Tibial nerve (tissue), 4 donors: ENCODE measurements at regions not wholly inside any gene's neighbourhood (a gene's known extent, or its start where the extent isn't known, plus 50 kb on each side); places are given as distances from the start of the nearest gene placed in this dataset.
A peak's percentile ranks its signal among the peaks of the same experiment; 100 is the strongest.
"Not testable (repeated sequence)": the region's sequence is repeated elsewhere in the genome, so short reads cannot be mapped to it uniquely, and the experiment has no call there.

Source experiments
- DNase-seq, 2 donors: peaks; one replicate each; pipeline ENCODE4 v3.0.0-alpha.2; 2019; ENCODE audit warnings: low spot score in 2 of 2
- H3K27ac ChIP-seq, 4 donors: fragments of 200-600 bp; sonication (generic) in 3 of 4; one replicate each; pipeline ENCODE4 v1.5.1; 2017 to 2019; ENCODE audit warnings: mild to moderate bottlenecking in 1 of 4
- H3K27me3 ChIP-seq, 2 donors: fragments of 200-600 bp; sonication (generic) in 1 of 2; one replicate each; pipeline versions ENCODE4 v1.5.1 to v1.6.0; 2017 to 2019
- H3K36me3 ChIP-seq, 3 donors: fragments of 200-600 bp; sonication (generic); one replicate each; pipeline ENCODE4 v1.5.1; 2018 to 2019
- H3K4me1 ChIP-seq, 4 donors: fragments of 200-600 bp; sonication (generic) in 3 of 4; one replicate each; pipeline ENCODE4 v1.5.1; 2017 to 2019
- H3K4me3 ChIP-seq, 4 donors: fragments of 200-600 bp; sonication (generic) in 3 of 4; one replicate each; pipeline ENCODE4 v1.5.1; 2017 to 2019; ENCODE audit warnings: mild to moderate bottlenecking in 1 of 4, moderate library complexity in 1 of 4
- H3K9me3 ChIP-seq, 4 donors: fragments of 200-600 bp; sonication (generic) in 3 of 4; one replicate each; pipeline ENCODE4 v1.5.1; 2017 to 2019
- CTCF ChIP-seq, 5 experiments: fragments of 200-600 bp in 3 of 5; fragments of 450-650 bp in 2 of 5; sonication (generic) in 3 of 5; IDR thresholded peaks; one replicate each; pipeline ENCODE4 v1.5.1; 2016 to 2019; ENCODE audit warnings: antibody characterized with exemption in 5 of 5, mild to moderate bottlenecking in 3 of 5, moderate library complexity in 2 of 5
- EP300 ChIP-seq, 2 donors: sonication (generic); formaldehyde crosslinking; IDR thresholded peaks; one replicate each; pipeline ENCODE4 v1.6.1; 2017; ENCODE audit warnings: antibody characterized with exemption in 2 of 2, mild to moderate bottlenecking in 1 of 2
- POLR2A ChIP-seq, 2 donors: fragments of 450-650 bp; IDR thresholded peaks; one replicate each; pipeline ENCODE4 v1.6.1; 2017; ENCODE audit warnings: antibody characterized with exemption in 2 of 2, mild to moderate bottlenecking in 2 of 2, moderate library complexity in 2 of 2
- WGBS, 2 donors: methylation state at CpG; one replicate each; pipeline ENCODE4 v1.1.5; 2018; 5-methylcytosine and 5-hydroxymethylcytosine counted together

DNA sequence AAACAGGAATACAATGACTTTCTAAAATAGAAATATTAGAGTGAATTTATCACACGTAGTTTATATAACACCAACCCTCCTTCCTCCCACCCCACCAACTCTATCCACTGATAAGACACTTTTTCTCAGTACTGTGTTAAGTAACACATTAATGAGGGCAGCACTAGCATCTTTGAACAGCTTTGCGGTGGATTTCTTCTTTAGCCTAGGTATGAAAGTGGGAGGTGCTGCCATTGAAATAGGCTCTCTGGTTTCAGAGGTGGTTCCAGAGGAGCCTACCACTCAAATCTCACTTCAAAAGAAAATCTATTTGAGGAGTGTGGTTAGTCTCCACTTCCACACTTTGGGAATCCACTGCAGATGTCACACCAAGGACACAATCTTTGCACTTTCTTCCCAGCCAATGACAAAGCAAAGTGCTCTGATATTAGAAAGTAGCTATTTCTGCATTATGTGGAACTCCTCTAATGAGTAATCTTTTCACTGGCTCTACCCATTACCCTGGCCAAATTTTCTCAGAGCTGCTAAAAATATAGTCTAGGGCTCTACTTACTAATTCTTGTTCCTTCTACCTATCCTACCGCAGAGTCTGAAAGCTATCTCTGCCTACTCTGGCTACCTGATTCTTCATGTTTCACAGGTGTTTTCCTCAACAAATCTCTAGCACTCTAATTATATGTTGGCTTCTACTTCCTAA lies 1667.8 kb downstream of the MRPL39 start:
- Histone ChIP-seq H3K4me3 (no peak overlapping the region), H3K4me1 (no peaks in the 10 kb centered on the region), H3K27me3 (no peaks in the 10 kb centered on the region), H3K36me3 (no peaks in the 10 kb centered on the region), H3K27ac (no peak overlapping the region), H3K9me3 (no peaks in the 10 kb centered on the region)
- WGBS, 2 donors: 67 to 88% methylated on average over 3 of the region's 3 CpGs
- TF ChIP-seq EP300 (IDR thresholded peaks at IDR 0.05) (no peak), CTCF (IDR thresholded peaks at IDR 0.05) (no peak), POLR2A (IDR thresholded peaks at IDR 0.05) (no peak)
- DNase-seq: no peak

GRCh38 chr21:23936991-23937390 lies 1670.3 kb downstream of the MRPL39 start:
- H3K27ac ChIP-seq: no peak overlapping the region
- H3K4me3 ChIP-seq: no peak overlapping the region
- 82 to 89% methylated on average over 2 of the region's 2 CpGs for WGBS, 2 donors
- no peak for DNase-seq
- H3K9me3 ChIP-seq: no peaks in the 10 kb centered on the region
- TF ChIP-seq POLR2A (IDR thresholded peaks at IDR 0.05) (no peak), EP300 (IDR thresholded peaks at IDR 0.05) (no peak), CTCF (IDR thresholded peaks at IDR 0.05) (no peak)
- H3K36me3 ChIP-seq: no peaks in the 10 kb centered on the region
- H3K4me1 ChIP-seq: no peaks in the 10 kb centered on the region
- H3K27me3 ChIP-seq: no peaks in the 10 kb centered on the region

DNA sequence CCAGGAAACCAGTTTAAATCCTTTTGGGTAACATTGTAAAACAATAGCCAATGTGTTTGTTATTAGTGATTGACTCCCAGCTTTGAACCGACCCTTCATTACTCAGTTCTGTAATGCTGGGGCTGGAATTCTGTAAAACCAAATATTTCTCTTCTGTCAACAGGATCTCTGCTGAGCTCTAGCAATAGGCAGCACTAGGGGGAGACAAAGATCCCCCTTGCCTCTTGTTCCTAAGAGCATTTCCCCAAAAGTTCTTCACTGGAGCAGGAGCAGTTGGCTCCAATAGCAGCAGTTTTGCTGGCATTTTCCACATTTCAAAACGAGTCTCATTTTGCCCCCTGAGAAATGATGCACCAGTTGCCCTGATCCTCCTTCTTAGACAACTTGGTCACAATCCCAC lies 1671.1 kb downstream of the MRPL39 start:
- 36 to 40% methylated on average over 2 of the region's 2 CpGs for WGBS, 2 donors
- no peak overlapping the region for H3K4me3 ChIP-seq
- no peaks in the 10 kb centered on the region for H3K27me3 ChIP-seq
- no peaks in the 10 kb centered on the region for H3K9me3 ChIP-seq
- no peak overlapping the region for H3K27ac ChIP-seq
- peak in 1 of 2 donors; percentile 18 for DNase-seq
- no peaks in the 10 kb centered on the region for H3K36me3 ChIP-seq
- TF ChIP-seq CTCF (IDR thresholded peaks at IDR 0.05) (peak in 1 of 5 experiments; percentile 25), POLR2A (IDR thresholded peaks at IDR 0.05) (no peak), EP300 (IDR thresholded peaks at IDR 0.05) (no peak)
- no peaks in the 10 kb centered on the region for H3K4me1 ChIP-seq

DNA sequence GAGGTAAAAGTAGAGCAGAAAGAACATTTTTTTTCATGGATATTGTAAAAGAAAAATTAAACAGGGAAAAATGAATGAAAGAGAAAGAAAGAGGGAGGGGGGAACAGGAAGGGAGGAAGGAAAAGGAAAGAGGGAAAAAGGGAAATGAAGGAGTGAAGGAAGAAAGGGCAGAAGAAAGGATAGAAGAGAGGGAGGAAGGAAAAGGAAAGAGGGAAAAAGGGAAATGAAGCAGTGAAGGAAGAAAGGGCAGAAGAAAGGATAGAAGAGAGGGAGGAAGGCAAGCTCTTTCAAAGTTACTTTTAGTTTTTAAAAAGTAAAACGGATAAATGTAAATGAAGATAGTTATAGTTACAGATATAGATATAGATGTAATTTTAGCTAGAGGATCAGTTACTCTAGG lies 1676.7 kb downstream of the MRPL39 start:
- no peak for TF ChIP-seq CTCF (IDR thresholded peaks at IDR 0.05)
- TF ChIP-seq EP300 (IDR thresholded peaks at IDR 0.05): no peak
- TF ChIP-seq POLR2A (IDR thresholded peaks at IDR 0.05): no peak
- Histone ChIP-seq H3K4me1 (no peaks in the 10 kb centered on the region), H3K27ac (no peak overlapping the region), H3K27me3 (no peaks in the 10 kb centered on the region), H3K36me3 (no peaks in the 10 kb centered on the region), H3K4me3 (no peak overlapping the region), H3K9me3 (no peaks in the 10 kb centered on the region)
- no peak for DNase-seq
- 90 to 97% methylated on average over 1 of the region's 1 CpG for WGBS, 2 donors

- not testable (repeated sequence) for H3K4me3 ChIP-seq, H3K9me3 ChIP-seq, H3K27me3 ChIP-seq, DNase-seq, H3K4me1 ChIP-seq, H3K36me3 ChIP-seq, H3K27ac ChIP-seq
- 89 to 90% methylated on average over 3 of the region's 3 CpGs for WGBS, 2 donors
These were observed 1680.9 kb downstream of the MRPL39 start for GRCh38 chr21:23926430-23926829.
